Activated CD4-positive, alpha-beta T cell treated with anti-CD3 and anti-CD28 coated beads, Interleukin-2, Interleukin-6, amounts not matched to agents 100 ng/mL and 50 ng/mL, durations not matched to agents 16 hours and 8 hours (primary cell): ENCODE measurements at regions not wholly inside any gene's neighbourhood (a gene's known extent, or its start where the extent isn't known, plus 50 kb on each side); places are given as distances from the start of the nearest gene placed in this dataset.

ENCODE experiments used
- DNase-seq: peaks from one replicate; pipeline ENCODE4 v3.0.0-alpha.2; 2020

- no peak for DNase-seq
These were observed 833.4 kb upstream of the MAP3K7 start for GRCh38 chr6:91420243-91420642.

GRCh38 chr6:91415031-91415605, 828.2 kb upstream of the MAP3K7 start:
- DNase-seq: no peak

DNA sequence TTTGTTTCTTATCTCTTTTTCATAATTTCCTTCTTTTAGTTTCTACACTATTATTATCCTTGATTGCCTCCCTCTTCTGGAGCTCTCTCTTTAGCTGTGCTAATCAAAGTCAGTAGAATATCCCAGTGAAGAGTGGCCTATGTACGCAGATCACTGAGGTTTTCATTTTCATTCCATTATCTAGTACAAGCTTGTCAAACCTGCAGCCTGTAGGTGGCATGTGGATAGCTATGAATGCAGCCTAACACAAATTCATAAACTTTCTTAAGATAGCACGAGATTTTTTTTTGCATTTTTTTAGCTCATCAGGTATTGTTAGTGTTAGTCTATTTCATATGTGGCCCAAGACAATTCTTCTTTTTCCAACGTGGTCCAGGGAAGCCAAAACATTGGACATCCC, 825.7 kb upstream of the MAP3K7 start:
- no peak for DNase-seq

GRCh38 chr6:91407706-91408105, 820.8 kb upstream of the MAP3K7 start:
- no peak for DNase-seq

DNA sequence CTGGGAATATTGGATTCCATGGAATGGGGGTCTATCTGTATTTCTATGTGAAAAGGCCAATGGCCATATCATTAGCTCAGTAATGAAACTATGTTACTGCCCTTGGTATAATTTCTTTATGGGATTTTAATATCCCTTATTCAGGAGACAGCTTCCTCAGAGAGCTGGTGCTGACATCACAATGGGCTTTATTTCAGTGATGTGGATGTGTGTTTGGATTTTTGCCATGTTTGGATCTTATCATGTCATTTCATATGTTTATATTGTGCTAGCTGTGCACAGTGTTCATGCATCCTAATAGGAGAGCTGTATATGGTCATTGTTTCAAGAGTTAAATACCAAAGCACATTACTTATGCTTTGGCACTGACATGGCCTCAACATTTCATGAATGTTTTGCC, 806.1 kb upstream of the MAP3K7 start:
- DNase-seq: no peak

GRCh38 chr6:91387290-91388059, 800.6 kb upstream of the MAP3K7 start:
- no peak for DNase-seq

- no peak for DNase-seq
These were observed 799.3 kb upstream of the MAP3K7 start for GRCh38 chr6:91386204-91386603.

DNA sequence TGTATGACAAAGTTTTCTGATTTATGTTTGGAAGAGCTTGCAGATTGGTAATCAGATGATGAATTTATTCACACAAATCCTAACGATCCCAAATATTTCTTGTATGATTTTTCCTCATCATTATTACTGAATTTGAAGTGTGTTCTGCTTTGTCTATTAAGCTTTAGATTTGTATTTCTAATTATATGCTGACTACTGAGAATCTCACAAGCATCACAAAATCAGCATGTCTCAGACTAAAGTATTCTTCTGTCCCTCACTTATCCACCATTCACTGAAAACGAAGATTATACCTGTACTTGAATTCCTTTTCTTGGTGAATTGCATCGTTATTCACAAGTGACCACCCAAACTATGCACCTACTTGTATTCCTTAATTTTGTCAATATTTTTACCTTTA, 796.3 kb upstream of the MAP3K7 start:
- DNase-seq: no peak

DNA sequence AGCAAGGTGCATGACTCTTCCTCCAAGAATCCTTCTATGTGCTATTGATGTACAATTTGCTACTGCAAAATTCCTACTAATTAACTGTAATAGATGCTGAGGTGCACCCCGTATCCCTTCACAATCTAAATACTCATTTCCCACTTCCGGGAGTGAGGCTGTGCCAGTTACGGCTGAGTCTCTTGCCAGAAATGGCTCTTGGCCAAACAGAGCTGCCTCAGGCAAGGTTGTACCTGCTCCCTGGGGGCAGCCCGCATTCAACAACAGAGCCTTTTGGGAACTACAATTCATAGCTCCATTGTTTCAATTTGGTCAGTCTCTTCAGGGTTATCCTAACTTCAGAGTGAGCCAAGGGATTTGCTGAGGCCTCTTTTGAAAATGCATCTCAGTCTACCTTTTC, 789.8 kb upstream of the MAP3K7 start:
- DNase-seq: no peak

DNA sequence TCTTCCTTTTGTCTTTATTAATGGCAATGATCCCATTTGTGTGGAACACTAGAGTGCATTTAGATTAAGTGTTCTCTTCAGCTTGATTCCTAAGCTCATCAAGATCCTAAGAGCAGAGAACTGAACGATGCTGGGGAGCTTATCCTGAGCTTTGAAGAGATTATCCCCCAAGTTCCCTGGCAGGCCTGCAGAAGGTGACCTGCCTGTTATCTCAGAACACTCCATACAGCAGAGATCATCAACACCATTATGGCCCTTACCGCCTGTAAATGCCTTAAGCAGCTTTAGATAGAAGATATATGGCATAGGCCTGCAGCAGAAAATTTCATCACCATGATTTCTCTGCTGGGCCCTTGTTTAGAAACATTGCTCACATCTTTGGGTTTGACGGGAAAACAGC, 779.9 kb upstream of the MAP3K7 start:
- no peak for DNase-seq

GRCh38 chr6:91358986-91359385, 772.1 kb upstream of the MAP3K7 start:
- no peak for DNase-seq

DNA sequence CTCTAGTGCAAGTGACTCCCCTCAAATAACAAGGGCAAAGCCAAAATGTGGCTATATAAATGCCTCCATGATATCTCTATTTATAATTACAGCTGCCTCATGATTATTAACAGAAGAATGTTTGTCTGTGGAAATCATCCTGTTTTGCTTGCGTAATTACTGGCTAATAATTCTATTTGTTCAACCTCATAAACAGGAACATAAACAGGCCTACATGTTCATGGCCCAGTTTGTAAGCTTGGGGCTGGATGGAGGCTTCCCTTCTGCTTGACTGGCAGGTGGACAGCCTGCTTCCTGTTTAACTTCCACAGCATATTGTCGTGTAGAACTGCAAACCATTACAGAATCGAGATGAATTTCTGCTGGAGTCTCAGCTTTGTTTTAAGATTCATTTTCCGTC, 766.0 kb upstream of the MAP3K7 start:
- no peak for DNase-seq

DNA sequence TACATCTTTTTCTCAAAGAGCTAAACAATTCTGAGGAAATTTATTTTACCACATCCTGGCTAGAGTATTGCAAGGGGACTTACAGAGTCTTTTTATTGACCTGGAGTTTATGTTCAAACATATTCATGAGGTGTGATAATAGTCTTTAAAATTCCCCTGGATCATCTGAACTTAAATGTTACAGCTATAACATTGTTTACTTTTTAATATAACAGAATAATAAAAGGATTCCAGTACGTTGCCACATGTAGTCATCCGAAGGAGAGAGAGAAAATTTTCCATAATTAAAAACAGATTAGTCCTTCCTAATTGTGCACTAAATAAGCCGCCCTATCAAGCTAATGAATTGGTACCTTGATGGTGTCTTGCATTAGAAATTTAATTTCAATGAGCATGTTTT, 765.4 kb upstream of the MAP3K7 start:
- no peak for DNase-seq

- no peak for DNase-seq
These were observed 763.5 kb upstream of the MAP3K7 start for GRCh38 chr6:91350146-91350908.

DNA sequence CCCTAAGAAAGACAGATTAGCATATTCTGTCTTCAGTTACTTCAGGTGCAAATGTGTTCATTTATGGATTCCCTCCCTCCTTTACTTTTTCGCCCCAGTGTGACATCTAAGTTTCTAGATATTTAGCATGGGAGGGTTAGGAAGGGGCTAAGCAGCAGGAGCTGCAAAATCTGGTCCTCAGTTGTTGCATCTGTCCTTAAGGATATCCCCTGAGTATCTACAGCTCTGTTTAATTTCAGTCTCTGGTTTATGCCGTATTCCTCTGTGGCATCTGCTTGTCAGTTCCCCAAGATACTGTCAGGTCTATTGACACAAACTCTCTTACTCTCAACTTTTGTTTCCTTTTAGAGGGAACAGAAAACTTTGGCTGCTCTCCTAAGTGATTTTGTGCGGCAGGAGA, 754.6 kb upstream of the MAP3K7 start:
- no peak for DNase-seq

DNA sequence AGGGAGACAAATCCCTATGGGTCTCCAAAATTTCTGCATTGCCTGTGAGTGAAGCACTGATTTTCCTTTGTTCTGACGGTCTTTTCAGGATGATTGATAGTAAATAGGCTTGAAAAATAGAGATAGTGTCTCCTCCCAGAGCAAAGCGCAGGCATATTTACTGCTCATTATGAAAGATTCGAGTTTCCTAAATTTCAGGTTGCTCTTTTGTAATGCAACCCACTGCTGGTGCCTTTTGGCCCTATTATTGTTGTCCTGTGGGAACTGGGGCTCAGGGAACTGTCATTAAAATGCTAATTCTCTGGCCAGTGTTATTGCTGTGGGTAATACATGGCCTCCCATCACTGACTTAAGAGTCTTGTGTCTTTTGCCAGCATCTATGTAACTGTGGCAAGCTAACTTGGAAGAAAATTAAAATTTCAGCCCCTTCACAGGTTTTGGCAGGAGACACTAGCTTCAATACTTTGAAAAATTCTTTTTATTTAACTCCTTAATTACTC, 754.1 kb upstream of the MAP3K7 start:
- DNase-seq: no peak

DNA sequence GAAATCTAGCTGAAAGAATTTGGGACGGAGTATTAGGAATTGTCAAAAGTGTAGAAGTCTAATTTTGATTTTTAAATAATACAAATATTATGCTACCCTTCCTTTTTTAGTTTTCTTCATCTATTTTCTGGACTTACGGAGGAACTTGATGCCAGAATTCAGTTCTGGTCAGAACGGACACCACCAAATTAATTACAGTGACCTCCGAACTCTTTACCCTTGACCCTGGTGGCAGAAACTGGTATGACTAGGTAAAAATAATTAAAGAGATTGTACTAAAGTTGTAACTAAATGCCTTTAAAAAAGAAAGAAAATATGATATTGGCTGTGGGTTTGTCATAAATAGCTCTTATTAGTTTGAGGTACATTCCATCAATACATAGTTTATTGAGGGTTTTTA, 751.1 kb upstream of the MAP3K7 start:
- DNase-seq: no peak

GRCh38 chr6:91330896-91331295, 744.0 kb upstream of the MAP3K7 start:
- DNase-seq: no peak

DNA sequence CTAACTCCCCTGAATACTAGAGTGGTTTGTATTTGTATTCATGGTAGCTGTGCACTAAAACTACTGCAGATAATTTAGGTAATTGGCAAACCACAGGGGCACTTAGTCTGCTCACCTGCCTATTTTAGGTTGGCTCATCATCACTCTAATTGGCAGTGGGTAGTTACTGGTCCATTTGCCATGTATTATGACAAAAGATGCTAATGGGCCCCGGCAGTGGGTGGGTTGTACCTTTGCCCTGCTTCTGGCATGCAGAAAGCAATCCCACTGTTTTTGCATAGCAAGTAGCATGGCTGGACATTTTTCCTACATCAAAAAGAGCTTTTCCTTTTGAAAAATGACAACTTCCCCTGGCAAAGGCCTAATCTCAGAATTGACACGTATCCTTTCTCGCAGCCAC, 741.4 kb upstream of the MAP3K7 start:
- no peak for DNase-seq

DNA sequence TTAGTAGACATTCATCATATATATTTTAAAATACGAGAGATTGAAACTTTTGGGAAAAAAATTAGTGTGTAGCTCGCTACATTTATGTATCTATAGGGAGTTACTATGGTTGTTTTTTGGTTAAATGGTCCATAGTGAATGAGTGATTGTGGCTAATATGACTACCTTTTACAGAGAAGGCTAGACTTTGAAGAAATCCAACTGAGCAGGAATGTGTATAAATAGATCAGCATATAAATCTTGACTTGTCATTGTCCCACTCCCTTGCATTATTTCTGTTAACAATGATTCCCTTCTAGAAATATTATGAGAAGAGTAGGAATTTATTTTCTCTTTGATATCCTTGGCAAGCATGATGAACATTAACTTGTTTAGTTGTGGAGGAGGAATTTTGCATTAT, 737.8 kb upstream of the MAP3K7 start:
- DNase-seq: no peak

DNA sequence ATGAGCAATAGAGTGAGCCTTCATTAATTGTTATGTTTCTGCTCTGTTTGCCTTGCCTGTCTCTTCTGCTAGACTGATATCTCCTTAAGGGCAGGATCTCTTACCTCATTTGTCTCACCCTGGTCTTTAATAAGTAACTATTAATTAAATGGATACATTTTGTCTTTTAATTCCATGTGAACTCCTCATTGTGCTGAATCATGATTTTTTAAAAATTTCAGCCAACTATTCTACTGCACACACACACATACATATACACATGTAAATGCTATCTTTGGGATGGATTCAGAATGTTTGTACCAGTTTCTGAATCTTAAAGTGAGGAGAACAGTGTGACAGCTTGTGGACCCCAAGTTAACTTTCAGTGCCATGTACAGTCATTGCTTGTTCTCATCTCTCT, 731.1 kb upstream of the MAP3K7 start:
- no peak for DNase-seq

GRCh38 chr6:91317247-91317835, 730.5 kb upstream of the MAP3K7 start:
- no peak for DNase-seq

DNA sequence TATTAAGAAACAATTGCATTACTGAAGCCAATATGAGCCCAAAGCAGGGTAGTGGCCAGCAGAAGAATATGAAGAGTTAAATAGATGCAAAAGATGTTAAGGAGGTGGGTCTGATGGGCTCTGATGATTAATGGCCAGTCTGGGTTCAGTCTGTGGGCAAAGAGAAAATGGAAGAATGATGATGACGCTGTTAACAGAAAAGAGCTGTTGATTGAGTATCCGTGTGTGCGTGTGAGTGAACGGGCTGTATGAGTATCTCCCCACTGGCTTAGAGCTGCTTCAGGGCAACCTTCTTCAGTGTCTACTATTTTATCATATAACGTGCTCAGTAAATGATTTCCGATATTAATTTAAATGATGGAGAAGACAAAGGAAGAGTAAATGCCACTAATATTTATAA, 723.3 kb upstream of the MAP3K7 start:
- no peak for DNase-seq

DNA sequence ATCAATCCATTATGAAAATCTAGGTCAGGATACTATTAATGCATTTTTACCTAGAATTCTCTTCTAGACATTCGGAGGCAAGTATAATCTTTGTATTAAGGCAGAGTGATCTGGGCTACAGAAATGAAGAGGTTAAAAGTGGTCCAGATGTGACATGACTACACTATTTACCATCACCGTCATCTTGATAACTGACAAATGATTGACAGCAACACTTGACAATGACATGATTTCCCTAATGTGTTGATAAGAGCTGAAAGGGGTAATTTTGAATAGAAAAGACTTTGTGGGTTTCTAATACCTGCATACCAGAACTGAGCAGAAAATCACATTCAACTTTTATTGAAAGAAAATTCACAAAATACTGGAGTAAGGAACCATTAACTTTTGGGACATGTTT, 718.9 kb upstream of the MAP3K7 start:
- no peak for DNase-seq
